ENCODE measurements at regions not wholly inside any gene's neighbourhood (a gene's known extent, or its start where the extent isn't known, plus 50 kb on each side); places are given as distances from the start of the nearest gene placed in this dataset.

- H3K9ac ChIP-seq (ENCODE audit: low read depth, low read length) = no peak overlapping the region
- no peaks in the 10 kb centered on the region for H3K4me1 ChIP-seq (ENCODE audit: insufficient read depth, low read length)
- H3K9me3 ChIP-seq (ENCODE audit: control insufficient read depth, insufficient read depth, low read length) = no peaks in the 10 kb centered on the region; the same call in 1 of the 2 replicates
- H3K36me3 ChIP-seq (ENCODE audit: insufficient read depth, low read length) = no peaks in the 10 kb centered on the region
Observed at GRCh38 chr5:175001876-175002645, 277.7 kb downstream of the MSX2 start.

GRCh38 chr5:175001311-175001710, 276.9 kb downstream of the MSX2 start:
- Histone ChIP-seq H3K9me3 (ENCODE audit: control insufficient read depth, insufficient read depth, low read length) (no peaks in the 10 kb centered on the region; the same call in 1 of the 2 replicates), H3K9ac (ENCODE audit: low read depth, low read length) (no peak overlapping the region), H3K36me3 (ENCODE audit: insufficient read depth, low read length) (no peaks in the 10 kb centered on the region), H3K4me1 (ENCODE audit: insufficient read depth, low read length) (no peaks in the 10 kb centered on the region)

GRCh38 chr5:174999581-174999980, 275.2 kb downstream of the MSX2 start:
- Histone ChIP-seq H3K4me1 (ENCODE audit: insufficient read depth, low read length) (no peaks in the 10 kb centered on the region), H3K9ac (ENCODE audit: low read depth, low read length) (no peak overlapping the region), H3K9me3 (ENCODE audit: control insufficient read depth, insufficient read depth, low read length) (no peaks in the 10 kb centered on the region; the same call in 1 of the 2 replicates), H3K36me3 (ENCODE audit: insufficient read depth, low read length) (no peaks in the 10 kb centered on the region)

GRCh38 chr5:174998131-174998730, 273.8 kb downstream of the MSX2 start:
- Histone ChIP-seq H3K9me3 (ENCODE audit: control insufficient read depth, insufficient read depth, low read length) (no peaks in the 10 kb centered on the region; the same call in 1 of the 2 replicates), H3K4me1 (ENCODE audit: insufficient read depth, low read length) (no peaks in the 10 kb centered on the region), H3K36me3 (ENCODE audit: insufficient read depth, low read length) (no peaks in the 10 kb centered on the region), H3K9ac (ENCODE audit: low read depth, low read length) (no peak overlapping the region)

- Histone ChIP-seq H3K9ac (ENCODE audit: low read depth, low read length) (no peak overlapping the region), H3K4me1 (ENCODE audit: insufficient read depth, low read length) (no peaks in the 10 kb centered on the region), H3K9me3 (ENCODE audit: control insufficient read depth, insufficient read depth, low read length) (no peaks in the 10 kb centered on the region; the same call in 1 of the 2 replicates), H3K36me3 (ENCODE audit: insufficient read depth, low read length) (no peaks in the 10 kb centered on the region)
Observed at GRCh38 chr5:174997688-174998087, 273.3 kb downstream of the MSX2 start.

- no peaks in the 10 kb centered on the region for H3K4me1 ChIP-seq (ENCODE audit: insufficient read depth, low read length)
- no peaks in the 10 kb centered on the region for H3K36me3 ChIP-seq (ENCODE audit: insufficient read depth, low read length)
- H3K9me3 ChIP-seq (ENCODE audit: control insufficient read depth, insufficient read depth, low read length) = no peaks in the 10 kb centered on the region; the same call in 1 of the 2 replicates
- no peak overlapping the region for H3K9ac ChIP-seq (ENCODE audit: low read depth, low read length)
Observed at GRCh38 chr5:174996941-174997340, 272.6 kb downstream of the MSX2 start.

- Histone ChIP-seq H3K9me3 (ENCODE audit: control insufficient read depth, insufficient read depth, low read length) (no peaks in the 10 kb centered on the region; the same call in 1 of the 2 replicates), H3K36me3 (ENCODE audit: insufficient read depth, low read length) (no peaks in the 10 kb centered on the region), H3K4me1 (ENCODE audit: insufficient read depth, low read length) (no peaks in the 10 kb centered on the region), H3K9ac (ENCODE audit: low read depth, low read length) (no peak overlapping the region)
Observed at GRCh38 chr5:174995827-174996226, 271.4 kb downstream of the MSX2 start.

- Histone ChIP-seq H3K9ac (ENCODE audit: low read depth, low read length) (no peak overlapping the region), H3K4me1 (ENCODE audit: insufficient read depth, low read length) (no peaks in the 10 kb centered on the region), H3K36me3 (ENCODE audit: insufficient read depth, low read length) (no peaks in the 10 kb centered on the region), H3K9me3 (ENCODE audit: control insufficient read depth, insufficient read depth, low read length) (no peaks in the 10 kb centered on the region)
Observed at GRCh38 chr5:174991847-174992246, 267.5 kb downstream of the MSX2 start.

GRCh38 chr5:174990909-174991308, 266.5 kb downstream of the MSX2 start:
- H3K9ac ChIP-seq (ENCODE audit: low read depth, low read length) = no peak overlapping the region
- H3K4me1 ChIP-seq (ENCODE audit: insufficient read depth, low read length) = no peaks in the 10 kb centered on the region
- H3K36me3 ChIP-seq (ENCODE audit: insufficient read depth, low read length) = no peaks in the 10 kb centered on the region
- H3K9me3 ChIP-seq (ENCODE audit: control insufficient read depth, insufficient read depth, low read length) = no peaks in the 10 kb centered on the region

GRCh38 chr5:174987443-174988012, 263.1 kb downstream of the MSX2 start:
- H3K4me1 ChIP-seq (ENCODE audit: insufficient read depth, low read length) = no peaks in the 10 kb centered on the region
- H3K36me3 ChIP-seq (ENCODE audit: insufficient read depth, low read length) = no peaks in the 10 kb centered on the region
- H3K9me3 ChIP-seq (ENCODE audit: control insufficient read depth, insufficient read depth, low read length) = no peaks in the 10 kb centered on the region
- H3K9ac ChIP-seq (ENCODE audit: low read depth, low read length) = no peak overlapping the region

GRCh38 chr5:174984863-174985262, 260.5 kb downstream of the MSX2 start:
- no peaks in the 10 kb centered on the region for H3K9me3 ChIP-seq (ENCODE audit: control insufficient read depth, insufficient read depth, low read length)
- no peak overlapping the region for H3K9ac ChIP-seq (ENCODE audit: low read depth, low read length)
- no peaks in the 10 kb centered on the region for H3K4me1 ChIP-seq (ENCODE audit: insufficient read depth, low read length)
- no peaks in the 10 kb centered on the region for H3K36me3 ChIP-seq (ENCODE audit: insufficient read depth, low read length)

GRCh38 chr5:174982485-174982884, 258.1 kb downstream of the MSX2 start:
- Histone ChIP-seq H3K9me3 (ENCODE audit: control insufficient read depth, insufficient read depth, low read length) (no peaks in the 10 kb centered on the region), H3K9ac (ENCODE audit: low read depth, low read length) (no peak overlapping the region), H3K36me3 (ENCODE audit: insufficient read depth, low read length) (no peaks in the 10 kb centered on the region)

GRCh38 chr5:174981416-174981815, 257.0 kb downstream of the MSX2 start:
- Histone ChIP-seq H3K36me3 (ENCODE audit: insufficient read depth, low read length) (no peaks in the 10 kb centered on the region), H3K9ac (ENCODE audit: low read depth, low read length) (no peak overlapping the region), H3K4me1 (ENCODE audit: insufficient read depth, low read length) (no peaks in the 10 kb centered on the region), H3K9me3 (ENCODE audit: control insufficient read depth, insufficient read depth, low read length) (no peaks in the 10 kb centered on the region)

More at GRCh38 chr5:174982485-174982884, 258.1 kb downstream of the MSX2 start:
- no peaks in the 10 kb centered on the region for H3K4me1 ChIP-seq (ENCODE audit: insufficient read depth, low read length)

GRCh38 chr5:174980952-174981351, 256.6 kb downstream of the MSX2 start:
- Histone ChIP-seq H3K9ac (ENCODE audit: low read depth, low read length) (no peak overlapping the region), H3K4me1 (ENCODE audit: insufficient read depth, low read length) (no peaks in the 10 kb centered on the region), H3K9me3 (ENCODE audit: control insufficient read depth, insufficient read depth, low read length) (no peaks in the 10 kb centered on the region), H3K36me3 (ENCODE audit: insufficient read depth, low read length) (no peaks in the 10 kb centered on the region)

- Histone ChIP-seq H3K9me3 (ENCODE audit: control insufficient read depth, insufficient read depth, low read length) (no peaks in the 10 kb centered on the region), H3K9ac (ENCODE audit: low read depth, low read length) (no peak overlapping the region), H3K36me3 (ENCODE audit: insufficient read depth, low read length) (no peaks in the 10 kb centered on the region), H3K4me1 (ENCODE audit: insufficient read depth, low read length) (no peaks in the 10 kb centered on the region)
Observed at GRCh38 chr5:174972291-174972690, 247.9 kb downstream of the MSX2 start.

Measured in ES-I3 (cell line).